ENCODE measurements at regions not wholly inside any gene's neighbourhood (a gene's known extent, or its start where the extent isn't known, plus 50 kb on each side); places are given as distances from the start of the nearest gene placed in this dataset.

GRCh38 chr2:138071720-138072719, 107.7 kb downstream of the HNMT start:
- Mint-ChIP-seq H3K9me3 (ENCODE audit: unreplicated experiment) (peaks cover 1% of the 10 kb centered on the region), H3K4me1 (ENCODE audit: low read depth, unreplicated experiment) (peaks cover 16% of the 10 kb centered on the region), H3K27ac (ENCODE audit: unreplicated experiment) (peak overlapping the region; percentile 0), H3K4me3 (ENCODE audit: unreplicated experiment) (no peak overlapping the region), H3K36me3 (ENCODE audit: low read depth, unreplicated experiment) (no peaks in the 10 kb centered on the region), H3K27me3 (ENCODE audit: low read depth, unreplicated experiment) (no peaks in the 10 kb centered on the region)
- H3K4me2 ChIP-seq (ENCODE audit: low read length): peak overlapping the region; percentile 34
- no peaks in the 10 kb centered on the region for H3K4me1 ChIP-seq (ENCODE audit: insufficient read depth, low read length)
- FAIRE-seq (no peak), DNase-seq (ENCODE audit: low read depth) (peak; percentile 88)
- H3K36me3 ChIP-seq (ENCODE audit: insufficient read depth, low read length): no peaks in the 10 kb centered on the region
- no peak overlapping the region for H3K9ac ChIP-seq (ENCODE audit: low read length)
- H4K20me1 ChIP-seq (ENCODE audit: insufficient read depth, low read length): no peaks in the 10 kb centered on the region
- TF ChIP-seq CTCF (IDR thresholded peaks at IDR 0.05; ENCODE audit: insufficient read depth, low read depth, low read length) (no peak), EZH2 (IDR thresholded peaks at IDR 0.05; ENCODE audit: insufficient read depth, low read length) (no peak)
- H3K79me2 ChIP-seq (ENCODE audit: insufficient read depth, low read length): no peaks in the 10 kb centered on the region
- H3K27me3 ChIP-seq (ENCODE audit: insufficient read depth, low read length): no peaks in the 10 kb centered on the region
- H3K9me3 ChIP-seq (ENCODE audit: insufficient read depth, low read depth, low read length): no peaks in the 10 kb centered on the region
- H3K27ac ChIP-seq (ENCODE audit: low read depth, low read length): peak overlapping the region; percentile 24
- no peak overlapping the region for H3K4me3 ChIP-seq (ENCODE audit: insufficient read depth, low read depth, low read length)
- H2AFZ ChIP-seq (ENCODE audit: low read depth, low read length): no peak overlapping the region

GRCh38 chr2:138078153-138078552, 113.9 kb downstream of the HNMT start:
- Histone ChIP-seq H3K27ac (ENCODE audit: low read depth, low read length) (no peak overlapping the region), H3K79me2 (ENCODE audit: insufficient read depth, low read length) (no peaks in the 10 kb centered on the region), H3K9ac (ENCODE audit: low read length) (no peak overlapping the region), H2AFZ (ENCODE audit: low read depth, low read length) (no peak overlapping the region), H3K9me3 (ENCODE audit: insufficient read depth, low read depth, low read length) (no peaks in the 10 kb centered on the region), H3K36me3 (ENCODE audit: insufficient read depth, low read length) (no peaks in the 10 kb centered on the region), H3K4me2 (ENCODE audit: low read length) (no peak overlapping the region), H3K4me3 (ENCODE audit: insufficient read depth, low read depth, low read length) (no peak overlapping the region), H4K20me1 (ENCODE audit: insufficient read depth, low read length) (no peaks in the 10 kb centered on the region), H3K4me1 (ENCODE audit: insufficient read depth, low read length) (no peaks in the 10 kb centered on the region), H3K27me3 (ENCODE audit: insufficient read depth, low read length) (no peaks in the 10 kb centered on the region)
- Mint-ChIP-seq H3K4me3 (ENCODE audit: unreplicated experiment) (no peak overlapping the region), H3K27ac (ENCODE audit: unreplicated experiment) (no peak overlapping the region), H3K4me1 (ENCODE audit: low read depth, unreplicated experiment) (no peaks in the 10 kb centered on the region), H3K27me3 (ENCODE audit: low read depth, unreplicated experiment) (no peaks in the 10 kb centered on the region), H3K36me3 (ENCODE audit: low read depth, unreplicated experiment) (no peaks in the 10 kb centered on the region), H3K9me3 (ENCODE audit: unreplicated experiment) (no peaks in the 10 kb centered on the region)
- FAIRE-seq: no peak
- TF ChIP-seq CTCF (IDR thresholded peaks at IDR 0.05; ENCODE audit: insufficient read depth, low read depth, low read length) (no peak), EZH2 (IDR thresholded peaks at IDR 0.05; ENCODE audit: insufficient read depth, low read length) (no peak)
- no peak for DNase-seq (ENCODE audit: low read depth)

DNA sequence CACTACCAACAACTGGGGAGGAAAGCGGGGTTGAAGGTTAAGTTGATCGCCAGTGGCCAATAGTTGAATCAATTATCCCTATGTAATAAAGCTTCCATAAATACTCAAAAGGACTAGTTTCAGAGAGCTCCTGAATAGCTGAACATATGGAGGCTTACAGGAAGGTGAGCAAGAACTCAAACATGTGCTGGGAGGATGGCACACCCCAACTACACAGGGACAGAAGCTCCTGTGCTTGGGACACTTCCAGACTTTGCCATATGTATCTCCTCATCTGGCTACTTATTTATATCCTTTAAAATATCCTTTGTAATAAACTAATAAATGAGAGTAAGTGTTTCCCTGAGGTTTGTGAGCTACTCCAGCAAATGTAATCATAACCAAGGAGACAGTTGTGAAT, 115.7 kb downstream of the HNMT start:
- H3K9me3 ChIP-seq (ENCODE audit: insufficient read depth, low read depth, low read length): no peaks in the 10 kb centered on the region
- H3K4me1 ChIP-seq (ENCODE audit: insufficient read depth, low read length): no peaks in the 10 kb centered on the region
- DNase-seq (ENCODE audit: low read depth) (no peak), FAIRE-seq (no peak)
- H3K9me3 Mint-ChIP-seq (ENCODE audit: unreplicated experiment): no peaks in the 10 kb centered on the region
- TF ChIP-seq CTCF (IDR thresholded peaks at IDR 0.05; ENCODE audit: insufficient read depth, low read depth, low read length): no peak
- TF ChIP-seq EZH2 (IDR thresholded peaks at IDR 0.05; ENCODE audit: insufficient read depth, low read length): no peak
- H3K27me3 ChIP-seq (ENCODE audit: insufficient read depth, low read length): no peaks in the 10 kb centered on the region
- H4K20me1 ChIP-seq (ENCODE audit: insufficient read depth, low read length): no peaks in the 10 kb centered on the region
- H3K27me3 Mint-ChIP-seq (ENCODE audit: low read depth, unreplicated experiment): no peaks in the 10 kb centered on the region
- no peak overlapping the region for H3K4me2 ChIP-seq (ENCODE audit: low read length)
- H3K27ac Mint-ChIP-seq (ENCODE audit: unreplicated experiment): no peak overlapping the region
- H3K4me3 ChIP-seq (ENCODE audit: insufficient read depth, low read depth, low read length): no peak overlapping the region
- H3K79me2 ChIP-seq (ENCODE audit: insufficient read depth, low read length): no peaks in the 10 kb centered on the region
- peaks cover 11% of the 10 kb centered on the region for H3K4me1 Mint-ChIP-seq (ENCODE audit: low read depth, unreplicated experiment)
- H3K4me3 Mint-ChIP-seq (ENCODE audit: unreplicated experiment): no peak overlapping the region
- no peak overlapping the region for H2AFZ ChIP-seq (ENCODE audit: low read depth, low read length)
- H3K27ac ChIP-seq (ENCODE audit: low read depth, low read length): no peak overlapping the region
- peaks cover 3% of the 10 kb centered on the region for H3K36me3 Mint-ChIP-seq (ENCODE audit: low read depth, unreplicated experiment)
- H3K36me3 ChIP-seq (ENCODE audit: insufficient read depth, low read length): no peaks in the 10 kb centered on the region
- no peak overlapping the region for H3K9ac ChIP-seq (ENCODE audit: low read length)
